GM12872 (cell line): ENCODE measurements at regions not wholly inside any gene's neighbourhood (a gene's known extent, or its start where the extent isn't known, plus 50 kb on each side); places are given as distances from the start of the nearest gene placed in this dataset.

Experiments used
- CTCF ChIP-seq: IDR thresholded peaks from 3 replicates; pipeline ENCODE4 v1.5.1; 2011; ENCODE audit warnings: low read depth, mild to moderate bottlenecking, low read length, moderate library complexity; ENCODE audit not compliant: insufficient read depth

GRCh38 chr21:23817337-23817736 lies 1789.9 kb downstream of the MRPL39 start:
- no peak for TF ChIP-seq CTCF

- TF ChIP-seq CTCF, result no peak
Observed at GRCh38 chr21:23812485-23812884, 1794.8 kb downstream of the MRPL39 start.

GRCh38 chr21:23811805-23812204 lies 1795.5 kb downstream of the MRPL39 start:
- TF ChIP-seq CTCF, result no peak

GRCh38 chr21:23809573-23809972 lies 1797.7 kb downstream of the MRPL39 start:
- no peak for TF ChIP-seq CTCF

- TF ChIP-seq CTCF, result no peak
Observed at GRCh38 chr21:23804866-23805265, 1802.4 kb downstream of the MRPL39 start.

GRCh38 chr21:23801292-23801691 lies 1806.0 kb downstream of the MRPL39 start:
- no peak for TF ChIP-seq CTCF

- no peak for TF ChIP-seq CTCF
Observed at GRCh38 chr21:23799376-23799775, 1807.9 kb downstream of the MRPL39 start.

GRCh38 chr21:23792300-23792699 lies 1815.0 kb downstream of the MRPL39 start:
- TF ChIP-seq CTCF, result no peak
